Endothelial cell (in vitro differentiated cells): ENCODE measurements at regions not wholly inside any gene's neighbourhood (a gene's known extent, or its start where the extent isn't known, plus 50 kb on each side); places are given as distances from the start of the nearest gene placed in this dataset.
"Not testable (repeated sequence)": the region's sequence is repeated elsewhere in the genome, so short reads cannot be mapped to it uniquely, and the experiment has no call there.

Source experiments
- DNase-seq: peaks from one replicate; pipeline ENCODE4 v3.0.0; 2021; ENCODE audit warnings: low spot score
- H3K27ac Mint-ChIP-seq: one replicate; pipeline ENCODE4 v1.8.0; 2021; ENCODE audit warnings: mixed read lengths, inconsistent platforms; ENCODE audit not compliant: unreplicated experiment
- H3K27me3 Mint-ChIP-seq: one replicate; pipeline ENCODE4 v1.8.0; 2021; ENCODE audit warnings: mild to moderate bottlenecking, moderate library complexity, mixed read lengths, inconsistent platforms; ENCODE audit not compliant: unreplicated experiment
- H3K36me3 Mint-ChIP-seq: one replicate; pipeline ENCODE4 v1.8.0; 2021; ENCODE audit warnings: mild to moderate bottlenecking, low read depth, mixed read lengths, inconsistent platforms; ENCODE audit not compliant: unreplicated experiment
- H3K4me1 Mint-ChIP-seq: one replicate; pipeline ENCODE4 v1.8.0; 2021; ENCODE audit warnings: mild to moderate bottlenecking, mixed read lengths, inconsistent platforms; ENCODE audit not compliant: unreplicated experiment
- H3K4me3 Mint-ChIP-seq: one replicate; pipeline ENCODE4 v1.8.0; 2021; ENCODE audit warnings: mild to moderate bottlenecking, mixed read lengths, inconsistent platforms; ENCODE audit not compliant: unreplicated experiment
- H3K9me3 Mint-ChIP-seq: one replicate; pipeline ENCODE4 v1.8.0; 2021; ENCODE audit warnings: mixed read lengths, inconsistent platforms; ENCODE audit not compliant: unreplicated experiment
- CTCF ChIP-seq: fragments of 200-600 bp; sonication (generic); IDR thresholded peaks from one replicate; pipeline ENCODE4 v1.5.0; 2021; ENCODE audit warnings: antibody characterized with exemption; ENCODE audit not compliant: unreplicated experiment

- TF ChIP-seq CTCF: no peak
- Mint-ChIP-seq H3K27ac (no peak overlapping the region), H3K9me3 (no peaks in the 10 kb centered on the region), H3K4me3 (no peak overlapping the region), H3K27me3 (peaks cover 2% of the 10 kb centered on the region), H3K4me1 (no peaks in the 10 kb centered on the region), H3K36me3 (no peaks in the 10 kb centered on the region)
- DNase-seq: no peak
These were observed 88.4 kb upstream of the JARID2 start for GRCh38 chr6:15157479-15157878.

GRCh38 chr6:15158821-15159619 is 86.8 kb upstream of the JARID2 start:
- no peak for DNase-seq

DNA sequence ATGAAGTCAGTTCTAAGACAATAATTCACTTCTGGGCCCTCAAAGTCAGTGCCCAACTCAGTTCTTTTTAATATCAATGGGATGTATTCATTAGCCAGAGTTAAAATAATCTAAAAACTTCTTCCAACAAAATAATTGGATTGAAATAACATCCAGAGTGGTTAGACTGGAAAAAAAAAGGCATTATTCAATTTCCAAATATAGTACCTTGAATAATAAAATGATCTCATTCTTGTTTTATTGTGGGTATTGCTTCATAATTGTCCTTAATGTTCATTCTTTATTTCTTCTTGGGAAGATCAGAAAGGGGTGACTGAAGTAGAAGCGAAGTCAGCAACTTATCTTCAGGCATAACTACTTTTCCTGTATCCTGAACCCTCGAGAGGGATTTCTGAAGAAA is 85.1 kb upstream of the JARID2 start:
- Mint-ChIP-seq H3K36me3 (no peaks in the 10 kb centered on the region), H3K4me3 (no peak overlapping the region), H3K27me3 (peaks cover 2% of the 10 kb centered on the region), H3K4me1 (no peaks in the 10 kb centered on the region), H3K9me3 (no peaks in the 10 kb centered on the region), H3K27ac (no peak overlapping the region)
- DNase-seq: no peak
- TF ChIP-seq CTCF: no peak

More at GRCh38 chr6:15158821-15159619, 86.8 kb upstream of the JARID2 start:
- H3K4me3 Mint-ChIP-seq: no peak overlapping the region
- H3K9me3 Mint-ChIP-seq: no peaks in the 10 kb centered on the region
- no peaks in the 10 kb centered on the region for H3K4me1 Mint-ChIP-seq
- no peaks in the 10 kb centered on the region for H3K36me3 Mint-ChIP-seq
- H3K27ac Mint-ChIP-seq: no peak overlapping the region
- peaks cover 2% of the 10 kb centered on the region for H3K27me3 Mint-ChIP-seq
- TF ChIP-seq CTCF: no peak

GRCh38 chr6:15164855-15165254 is 81.0 kb upstream of the JARID2 start:
- not testable (repeated sequence) for H3K9me3 Mint-ChIP-seq, H3K4me1 Mint-ChIP-seq, H3K27ac Mint-ChIP-seq, H3K27me3 Mint-ChIP-seq, DNase-seq, H3K36me3 Mint-ChIP-seq, H3K4me3 Mint-ChIP-seq

GRCh38 chr6:15166121-15166520 is 79.7 kb upstream of the JARID2 start:
- Mint-ChIP-seq H3K9me3 (no peaks in the 10 kb centered on the region), H3K27ac (no peak overlapping the region), H3K4me1 (no peaks in the 10 kb centered on the region), H3K4me3 (no peak overlapping the region), H3K27me3 (peaks cover 2% of the 10 kb centered on the region), H3K36me3 (no peaks in the 10 kb centered on the region)
- TF ChIP-seq CTCF: no peak
- no peak for DNase-seq
